ENCODE measurements at regions not wholly inside any gene's neighbourhood (a gene's known extent, or its start where the extent isn't known, plus 50 kb on each side); places are given as distances from the start of the nearest gene placed in this dataset.

DNA sequence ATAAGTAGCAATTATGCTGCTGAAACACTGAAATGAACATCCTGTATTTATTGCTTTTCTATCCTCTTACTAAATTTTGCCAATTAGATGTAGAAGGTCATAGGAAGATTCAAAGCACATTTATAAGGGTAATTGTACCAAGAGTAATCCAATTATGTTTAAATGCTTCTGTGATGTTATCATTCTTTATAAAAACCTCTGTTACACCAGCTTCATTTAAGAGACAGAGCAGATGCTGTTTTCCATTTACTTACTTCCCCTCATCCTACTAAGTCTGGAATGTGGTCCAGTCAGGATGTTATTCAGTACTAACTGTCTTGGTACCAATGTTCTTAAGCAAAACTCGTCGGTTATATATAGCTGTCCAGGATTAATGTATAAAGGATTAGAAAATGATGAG is 539.6 kb downstream of the PDHA2 start:
- Histone ChIP-seq H3K4me1 (ENCODE audit: control insufficient read depth in 4 of 4, insufficient read depth in 4 of 4, low read length in 3 of 4) (no peaks in the 10 kb centered on the region), H3K4me3 (ENCODE audit: low read depth in 1 of 3, low read length in 3 of 3) (no peak overlapping the region), H3K27me3 (ENCODE audit: control insufficient read depth in 4 of 4, insufficient read depth in 4 of 4, low read length in 3 of 4) (no peaks in the 10 kb centered on the region), H3K9ac (ENCODE audit: low read depth in 1 of 2, low read length in 2 of 2) (no peak overlapping the region), H3K36me3 (ENCODE audit: control insufficient read depth in 4 of 4, insufficient read depth in 3 of 4, low read depth in 1 of 4, low read length in 3 of 4) (no peaks in the 10 kb centered on the region), H3K27ac (ENCODE audit: low read depth in 1 of 2, low read length in 2 of 2) (no peak overlapping the region), H3K9me3 (ENCODE audit: control insufficient read depth in 4 of 4, low read length in 3 of 4) (no peaks in the 10 kb centered on the region)
- TF ChIP-seq ZBTB33 (IDR thresholded peaks at IDR 0.05) (no peak), YY1 (IDR thresholded peaks at IDR 0.05) (no peak), FOXA1 (IDR thresholded peaks at IDR 0.05) (no peak), ATF3 (IDR thresholded peaks at IDR 0.05) (no peak), GABPA (IDR thresholded peaks at IDR 0.05 in 1 of 2, conservative IDR thresholded peaks at IDR 0.05 in 1 of 2) (no peak), RAD21 (IDR thresholded peaks at IDR 0.05) (no peak), TAF1 (conservative IDR thresholded peaks at IDR 0.05) (no peak), CTCF (IDR thresholded peaks at IDR 0.05; ENCODE audit: low read depth, low read length, missing input control) (no peak), JUND (IDR thresholded peaks at IDR 0.05) (no peak), NR2F2 (IDR thresholded peaks at IDR 0.05) (no peak), FOXA2 (IDR thresholded peaks at IDR 0.05) (no peak), EGR1 (IDR thresholded peaks at IDR 0.05; ENCODE audit: low read depth in 2 of 2) (no peak), RXRA (IDR thresholded peaks at IDR 0.05) (no peak), SP1 (IDR thresholded peaks at IDR 0.05) (no peak), HNF4G (IDR thresholded peaks at IDR 0.05) (no peak), HNF4A (conservative IDR thresholded peaks at IDR 0.05) (no peak)
- no peak for DNase-seq (ENCODE audit: low spot score)
- 80% methylated on average over 2 of the region's 2 CpGs for WGBS

- TF ChIP-seq ZBTB33 (IDR thresholded peaks at IDR 0.05) (no peak), GABPA (IDR thresholded peaks at IDR 0.05 in 1 of 2, conservative IDR thresholded peaks at IDR 0.05 in 1 of 2) (no peak), SP1 (IDR thresholded peaks at IDR 0.05) (no peak), YY1 (IDR thresholded peaks at IDR 0.05) (no peak), RAD21 (IDR thresholded peaks at IDR 0.05) (no peak), ATF3 (IDR thresholded peaks at IDR 0.05) (no peak), NR2F2 (IDR thresholded peaks at IDR 0.05) (no peak), CTCF (IDR thresholded peaks at IDR 0.05; ENCODE audit: low read depth, low read length, missing input control) (no peak), HNF4A (conservative IDR thresholded peaks at IDR 0.05) (no peak), TAF1 (conservative IDR thresholded peaks at IDR 0.05) (no peak), EGR1 (IDR thresholded peaks at IDR 0.05; ENCODE audit: low read depth in 2 of 2) (no peak), RXRA (IDR thresholded peaks at IDR 0.05) (no peak)
- TF ChIP-seq, protein P1, sequence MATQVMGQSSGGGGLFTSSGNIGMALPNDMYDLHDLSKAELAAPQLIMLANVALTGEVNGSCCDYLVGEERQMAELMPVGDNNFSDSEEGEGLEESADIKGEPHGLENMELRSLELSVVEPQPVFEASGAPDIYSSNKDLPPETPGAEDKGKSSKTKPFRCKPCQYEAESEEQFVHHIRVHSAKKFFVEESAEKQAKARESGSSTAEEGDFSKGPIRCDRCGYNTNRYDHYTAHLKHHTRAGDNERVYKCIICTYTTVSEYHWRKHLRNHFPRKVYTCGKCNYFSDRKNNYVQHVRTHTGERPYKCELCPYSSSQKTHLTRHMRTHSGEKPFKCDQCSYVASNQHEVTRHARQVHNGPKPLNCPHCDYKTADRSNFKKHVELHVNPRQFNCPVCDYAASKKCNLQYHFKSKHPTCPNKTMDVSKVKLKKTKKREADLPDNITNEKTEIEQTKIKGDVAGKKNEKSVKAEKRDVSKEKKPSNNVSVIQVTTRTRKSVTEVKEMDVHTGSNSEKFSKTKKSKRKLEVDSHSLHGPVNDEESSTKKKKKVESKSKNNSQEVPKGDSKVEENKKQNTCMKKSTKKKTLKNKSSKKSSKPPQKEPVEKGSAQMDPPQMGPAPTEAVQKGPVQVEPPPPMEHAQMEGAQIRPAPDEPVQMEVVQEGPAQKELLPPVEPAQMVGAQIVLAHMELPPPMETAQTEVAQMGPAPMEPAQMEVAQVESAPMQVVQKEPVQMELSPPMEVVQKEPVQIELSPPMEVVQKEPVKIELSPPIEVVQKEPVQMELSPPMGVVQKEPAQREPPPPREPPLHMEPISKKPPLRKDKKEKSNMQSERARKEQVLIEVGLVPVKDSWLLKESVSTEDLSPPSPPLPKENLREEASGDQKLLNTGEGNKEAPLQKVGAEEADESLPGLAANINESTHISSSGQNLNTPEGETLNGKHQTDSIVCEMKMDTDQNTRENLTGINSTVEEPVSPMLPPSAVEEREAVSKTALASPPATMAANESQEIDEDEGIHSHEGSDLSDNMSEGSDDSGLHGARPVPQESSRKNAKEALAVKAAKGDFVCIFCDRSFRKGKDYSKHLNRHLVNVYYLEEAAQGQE (IDR thresholded peaks at IDR 0.05): no peak
- no peak for DNase-seq (ENCODE audit: low spot score)
- no peaks in the 10 kb centered on the region for H3K9me3 ChIP-seq (ENCODE audit: control insufficient read depth in 4 of 4, low read length in 3 of 4)
- H3K9ac ChIP-seq (ENCODE audit: low read depth in 1 of 2, low read length in 2 of 2): no peak overlapping the region
- no peaks in the 10 kb centered on the region for H3K36me3 ChIP-seq (ENCODE audit: control insufficient read depth in 4 of 4, insufficient read depth in 3 of 4, low read depth in 1 of 4, low read length in 3 of 4)
- H3K27ac ChIP-seq (ENCODE audit: low read depth in 1 of 2, low read length in 2 of 2): no peak overlapping the region
- no peak overlapping the region for H3K4me3 ChIP-seq (ENCODE audit: low read depth in 1 of 3, low read length in 3 of 3)
- no peaks in the 10 kb centered on the region for H3K27me3 ChIP-seq (ENCODE audit: control insufficient read depth in 4 of 4, insufficient read depth in 4 of 4, low read length in 3 of 4)
- H3K4me1 ChIP-seq (ENCODE audit: control insufficient read depth in 4 of 4, insufficient read depth in 4 of 4, low read length in 3 of 4): no peaks in the 10 kb centered on the region
Measured at GRCh38 chr4:96380106-96380505, 540.2 kb downstream of the PDHA2 start.

Measured in liver (tissue), 8 donors.